ENCODE measurements at regions not wholly inside any gene's neighbourhood (a gene's known extent, or its start where the extent isn't known, plus 50 kb on each side); places are given as distances from the start of the nearest gene placed in this dataset.

DNA sequence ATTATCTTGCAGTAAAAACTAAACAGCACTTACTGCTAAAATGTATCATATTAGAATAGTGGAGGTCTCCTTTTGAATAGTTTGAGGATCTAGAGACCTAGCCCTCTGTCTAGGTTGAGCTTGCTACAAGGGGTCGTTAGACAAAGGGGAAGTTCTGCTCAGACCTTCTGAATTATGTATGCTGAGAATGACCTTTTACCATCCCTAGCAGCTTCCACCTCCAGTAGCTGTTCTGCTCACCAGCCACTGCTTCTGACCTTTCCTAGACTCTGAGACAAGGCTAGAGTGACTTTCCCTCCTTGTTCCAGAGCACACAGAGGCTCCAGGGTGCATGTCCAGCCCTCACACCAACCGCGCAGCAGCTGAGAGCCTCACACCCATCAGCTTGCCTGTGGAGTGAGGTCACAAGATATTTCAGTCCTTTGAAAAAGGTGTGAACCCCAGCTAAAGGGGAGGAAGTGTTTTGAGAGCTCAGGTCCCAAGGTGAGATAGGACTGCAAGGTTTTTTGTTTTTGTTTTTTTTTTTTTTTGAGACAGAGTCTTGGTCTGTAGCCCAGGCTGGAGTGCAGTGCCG, 289.3 kb upstream of the TNP1 start:
- DNase-seq, result no peak

DNA sequence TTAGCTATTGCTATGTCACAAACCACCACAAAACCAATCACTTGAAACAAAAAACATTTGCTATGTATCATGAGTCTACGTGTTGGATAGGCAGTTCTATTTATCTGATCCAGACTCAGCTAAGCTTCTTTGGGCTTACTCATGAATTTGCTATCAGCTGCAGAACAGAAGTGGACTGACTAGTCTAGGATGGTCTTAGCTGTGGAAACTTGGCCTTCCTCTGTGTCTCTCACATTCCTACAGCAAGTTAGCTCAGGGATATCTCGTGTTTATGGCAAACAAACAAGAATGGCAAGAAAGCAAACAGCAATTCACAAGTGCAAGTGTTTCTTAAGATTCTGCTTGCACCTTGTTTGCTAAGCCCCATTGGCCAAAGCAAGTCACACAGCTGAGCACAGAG, 288.0 kb upstream of the TNP1 start:
- peak; percentile 91 for DNase-seq

DNA sequence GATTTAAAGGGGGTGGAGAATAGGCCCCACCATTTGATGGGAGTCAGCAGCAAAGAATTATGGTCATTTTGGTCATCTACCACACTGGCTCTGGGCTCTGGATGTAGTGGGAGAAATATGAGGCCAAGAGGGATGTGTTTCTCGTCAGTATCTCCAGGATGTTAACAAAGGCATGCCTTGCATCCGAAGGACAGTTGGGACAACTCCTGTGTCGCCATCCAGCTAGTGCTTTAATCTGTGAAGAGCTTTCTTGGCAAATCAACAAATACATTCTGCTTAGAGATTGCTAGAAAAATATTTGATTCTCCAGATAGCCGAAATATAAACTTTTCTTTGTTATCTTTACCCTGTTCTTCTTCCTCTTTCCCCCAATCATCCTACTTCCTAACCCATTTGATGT, 287.1 kb upstream of the TNP1 start:
- DNase-seq, result no peak

DNA sequence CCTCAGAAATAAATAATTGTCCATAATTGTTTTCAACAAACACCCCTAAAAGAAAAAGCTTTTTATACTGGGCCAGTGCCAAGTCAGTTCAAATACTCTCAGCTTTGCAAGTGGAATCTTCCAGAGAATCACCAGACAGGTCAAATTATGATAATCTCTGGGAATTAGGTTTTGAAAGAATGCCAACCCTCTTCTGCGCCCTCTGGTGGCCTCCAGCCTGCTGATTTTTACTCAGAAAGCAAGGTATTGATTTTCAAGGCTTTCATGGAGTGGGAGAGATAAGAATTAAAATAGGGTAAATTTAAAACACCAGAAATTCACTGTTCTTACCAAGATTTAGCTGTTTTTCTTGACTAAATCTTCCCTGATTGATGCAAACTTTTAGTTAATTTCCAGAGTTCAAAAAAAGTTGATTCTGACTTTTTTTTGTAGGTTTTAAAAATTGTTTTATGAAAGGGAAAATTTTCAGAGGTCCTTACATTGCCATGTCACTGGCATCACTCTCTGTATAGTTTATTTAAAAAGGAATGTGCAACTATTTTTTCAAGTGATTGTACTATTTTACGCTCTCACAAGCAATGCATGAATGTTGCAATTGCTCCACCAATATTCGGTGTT, 282.9 kb upstream of the TNP1 start:
- DNase-seq, result peak; percentile 71

DNA sequence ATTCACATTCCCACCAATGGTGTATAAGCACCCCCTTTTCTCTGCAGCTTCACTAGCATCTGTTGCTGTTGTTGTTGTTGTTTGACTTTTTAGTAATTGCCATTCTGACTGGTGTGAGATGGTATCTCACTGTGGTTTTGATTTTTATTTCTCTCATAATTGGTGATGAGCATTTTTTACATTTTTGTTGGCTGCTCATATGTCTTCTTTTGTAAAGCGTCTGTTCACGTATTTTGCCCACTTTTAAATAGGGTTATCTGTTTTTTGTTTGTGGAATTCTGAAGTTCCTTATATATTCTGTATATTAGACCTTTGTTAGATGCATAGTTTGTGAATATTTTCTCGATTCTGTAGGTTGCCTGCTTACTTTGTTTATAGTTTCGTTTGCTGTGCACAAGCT, 278.4 kb upstream of the TNP1 start:
- no peak for DNase-seq

DNA sequence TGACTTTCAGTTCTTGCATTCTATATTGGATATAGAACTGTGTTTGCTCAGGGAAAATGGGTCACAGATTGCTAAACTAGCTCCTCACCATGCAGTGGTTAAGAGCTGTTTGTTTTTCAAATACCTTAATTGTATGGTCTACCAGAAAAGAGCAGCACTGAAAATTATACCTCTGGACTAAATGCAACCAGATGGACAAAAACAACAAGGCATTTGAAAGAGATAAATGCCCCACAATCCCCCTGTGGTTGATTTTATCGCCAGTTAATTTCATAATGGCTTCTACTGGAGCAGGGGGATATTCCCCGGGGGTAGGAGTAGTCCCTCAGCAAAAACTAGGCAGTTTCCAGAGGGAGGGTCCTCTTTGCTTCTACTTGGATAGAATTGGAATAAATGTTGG, 267.9 kb upstream of the TNP1 start:
- DNase-seq, result no peak

DNA sequence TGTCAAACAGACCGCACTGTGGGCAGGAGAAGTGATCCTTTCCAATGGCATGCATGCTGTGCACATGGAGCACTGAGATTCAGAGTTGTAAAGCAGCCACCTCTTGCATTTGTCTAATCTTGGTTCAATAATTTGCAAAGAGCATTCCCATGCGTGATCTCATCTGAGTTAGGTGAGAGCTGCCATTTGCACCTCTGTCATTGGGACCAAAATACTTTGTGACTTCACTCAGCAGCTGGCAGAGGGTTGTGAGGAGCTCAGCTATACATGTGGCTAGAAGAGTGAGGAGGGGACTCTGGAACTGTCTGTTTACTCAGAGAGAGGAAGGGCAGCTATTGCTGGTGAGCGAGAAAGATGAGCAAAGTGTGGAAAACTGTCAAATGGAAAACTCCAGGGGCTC, 265.1 kb upstream of the TNP1 start:
- no peak for DNase-seq

DNA sequence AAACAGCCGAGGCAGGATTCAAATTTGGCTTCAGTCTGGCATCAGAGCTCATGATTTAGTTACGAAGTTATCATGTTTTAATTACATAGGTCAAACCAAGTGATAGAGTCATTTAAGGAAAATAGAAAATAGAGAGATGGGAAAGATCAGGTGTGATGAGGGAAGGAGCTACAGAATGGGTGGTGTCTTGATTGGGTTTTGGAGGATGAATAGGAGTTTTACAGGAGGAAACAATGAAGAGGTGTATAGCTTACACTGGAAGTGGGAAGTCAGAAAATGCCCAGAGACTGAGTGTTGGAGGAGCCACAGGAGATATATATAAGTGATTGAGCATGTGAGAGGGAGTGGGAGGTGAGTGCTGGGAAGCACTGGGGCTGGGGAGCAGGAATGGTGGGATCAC, 264.2 kb upstream of the TNP1 start:
- DNase-seq, result no peak

DNA sequence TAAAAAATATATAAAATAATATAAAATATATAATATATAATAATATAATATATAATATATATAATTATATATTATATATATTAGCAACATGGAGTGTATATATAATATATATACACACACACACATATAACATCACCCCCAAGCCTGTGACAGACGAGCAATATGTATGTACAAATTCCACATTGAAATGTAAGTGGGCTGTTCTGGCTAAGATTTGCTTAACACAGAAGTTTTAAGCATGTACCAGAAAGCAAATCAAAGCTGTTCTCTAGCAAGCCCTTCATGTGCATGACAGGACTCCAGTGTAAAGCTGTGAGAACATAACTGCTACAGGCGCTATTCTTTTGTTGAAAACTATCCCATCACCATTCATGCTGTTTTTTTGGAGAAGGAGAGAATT, 261.7 kb upstream of the TNP1 start:
- no peak for DNase-seq

DNA sequence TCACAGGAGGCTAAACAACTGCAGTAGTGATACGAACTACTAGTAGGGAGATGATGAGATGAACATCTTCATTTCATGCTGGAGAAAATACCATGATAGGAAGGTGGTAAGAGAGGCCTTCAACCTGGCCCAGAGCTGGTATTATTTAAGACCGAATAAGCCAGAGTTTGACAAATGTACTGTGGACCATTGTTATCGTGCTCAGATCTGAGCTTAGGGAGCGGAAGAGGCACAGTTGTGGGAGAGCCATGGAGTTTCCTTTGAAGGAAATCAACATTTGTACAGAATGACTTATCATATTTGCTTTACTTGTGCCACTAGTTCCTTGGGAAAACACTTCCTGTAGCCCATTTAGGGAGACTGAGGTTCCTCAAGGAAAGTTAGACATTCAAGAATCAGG, 260.6 kb upstream of the TNP1 start:
- no peak for DNase-seq

DNA sequence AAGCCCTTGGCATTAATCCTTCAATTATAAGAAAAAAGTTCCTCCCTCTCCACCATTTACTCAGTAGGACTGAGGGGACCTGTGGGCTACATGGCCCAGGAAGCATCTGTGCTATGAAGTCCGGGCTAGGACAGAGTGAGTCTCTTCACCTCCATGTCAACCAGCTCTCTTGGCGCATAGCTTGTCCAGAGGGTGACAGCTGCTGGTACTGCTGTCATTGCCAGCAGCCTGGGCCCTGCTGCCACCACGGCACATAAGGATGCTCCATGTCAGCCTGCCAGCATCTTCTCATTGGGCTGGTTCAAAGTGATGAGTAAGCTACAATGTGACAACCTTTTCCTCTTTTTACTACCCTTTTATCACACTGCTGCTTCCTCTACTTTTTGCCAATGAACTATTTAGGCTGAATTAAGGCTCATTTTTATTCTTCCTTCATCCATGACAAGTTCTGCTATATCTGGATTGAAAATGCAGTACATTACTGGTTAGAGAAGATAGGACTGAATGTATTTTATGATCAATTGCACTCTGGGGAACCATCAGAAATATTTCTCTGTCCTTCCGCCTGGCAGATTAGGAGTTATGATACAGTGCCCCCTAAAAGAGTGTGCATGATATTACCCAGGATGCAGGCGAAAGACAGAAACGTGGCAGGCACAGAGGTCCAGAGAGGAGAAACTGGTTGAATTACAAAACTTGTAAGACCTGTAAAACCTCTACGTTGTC, 258.9 kb upstream of the TNP1 start:
- DNase-seq, result no peak

DNA sequence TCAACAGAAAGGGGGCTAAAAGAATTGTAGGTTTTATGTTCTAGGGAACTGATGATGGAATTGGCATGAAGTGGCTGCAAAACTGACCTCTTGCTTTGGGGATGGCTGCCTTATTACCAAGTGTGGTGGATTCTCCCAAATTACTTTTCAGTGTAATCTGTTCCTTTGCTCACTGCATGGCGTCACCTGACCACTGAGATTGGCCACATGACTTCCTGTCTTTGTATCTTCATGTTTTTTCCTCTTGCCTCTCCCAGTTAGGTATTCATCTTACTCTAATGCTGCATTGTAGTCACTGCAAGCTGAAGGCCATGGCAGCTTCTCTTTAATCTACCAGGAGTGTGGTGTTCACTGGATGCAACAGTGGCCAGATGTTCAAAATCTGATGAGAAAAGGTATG, 257.7 kb upstream of the TNP1 start:
- DNase-seq, result no peak

DNA sequence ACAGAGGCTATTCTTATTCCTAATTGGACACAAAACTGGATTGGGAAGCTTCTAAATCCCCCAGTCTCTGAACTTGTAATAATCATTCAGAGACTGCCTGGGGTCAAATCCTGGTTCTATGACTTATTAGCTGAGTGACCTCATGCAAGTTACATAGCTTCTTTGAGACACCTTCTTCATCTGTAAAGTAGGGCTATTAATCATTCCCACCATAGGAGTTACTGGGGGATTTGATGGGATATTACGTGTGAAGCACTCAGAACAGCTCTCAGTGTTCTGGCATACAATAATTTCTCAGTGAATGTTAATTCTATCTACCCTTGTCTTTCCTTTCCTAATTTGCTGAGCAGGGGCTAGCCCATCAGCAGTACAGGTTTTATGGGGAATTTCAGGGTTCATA, 256.7 kb upstream of the TNP1 start:
- no peak for DNase-seq

DNA sequence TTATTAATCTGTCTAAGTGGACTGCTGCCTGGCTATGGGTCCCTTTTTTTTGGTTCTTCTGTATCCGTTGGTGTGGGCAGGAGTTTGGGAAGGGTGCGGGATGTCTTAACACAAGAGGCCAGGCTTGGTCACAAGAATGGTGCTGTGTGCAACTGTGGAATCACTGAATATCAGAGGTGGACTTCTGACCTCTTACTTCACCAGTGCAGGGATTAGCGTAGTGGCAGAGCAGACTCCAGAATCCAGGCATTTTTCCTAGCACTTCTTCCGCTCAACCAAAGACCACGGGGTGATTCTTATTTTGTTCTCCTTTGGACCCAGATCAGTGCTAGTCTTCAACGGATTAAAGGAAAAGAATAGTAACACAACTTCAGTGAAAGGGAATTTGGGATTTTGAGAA, 254.3 kb upstream of the TNP1 start:
- no peak for DNase-seq

DNA sequence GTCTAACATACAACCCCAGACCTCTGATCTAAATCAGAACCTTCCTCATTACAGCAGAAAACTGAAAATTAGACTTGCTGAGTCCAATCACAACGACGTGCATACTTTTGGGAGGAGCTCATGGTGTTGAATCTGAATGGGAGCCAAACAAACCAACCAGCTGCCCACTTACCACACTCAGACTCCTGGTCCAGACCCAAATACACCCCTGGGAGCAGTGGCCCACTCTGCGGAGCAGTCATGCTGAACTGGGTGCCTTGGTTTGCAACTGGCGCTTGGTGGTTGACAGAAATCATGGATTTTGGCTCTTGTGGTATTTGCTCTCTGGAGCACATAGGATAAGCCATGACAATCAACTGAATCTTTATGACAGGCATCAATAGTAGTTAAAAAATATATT, 253.6 kb upstream of the TNP1 start:
- no peak for DNase-seq

DNA sequence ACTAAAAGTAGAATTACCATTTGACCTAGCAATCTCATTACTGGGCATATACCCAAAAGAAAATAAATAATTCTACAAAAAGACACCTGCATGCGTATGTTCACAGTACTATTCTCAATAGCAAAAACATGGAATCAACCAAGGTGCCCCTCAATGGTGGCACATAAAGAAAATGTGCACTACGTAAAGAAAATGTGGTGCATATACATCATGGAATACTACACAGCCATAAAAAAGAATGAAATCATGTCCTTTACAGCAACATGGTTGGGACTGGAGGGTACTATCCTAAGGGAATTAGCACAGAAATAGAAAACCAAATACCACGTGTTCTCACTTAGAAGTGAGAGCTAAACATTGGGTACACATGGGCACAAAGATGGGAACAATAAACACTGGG, 250.7 kb upstream of the TNP1 start:
- DNase-seq, result no peak

DNA sequence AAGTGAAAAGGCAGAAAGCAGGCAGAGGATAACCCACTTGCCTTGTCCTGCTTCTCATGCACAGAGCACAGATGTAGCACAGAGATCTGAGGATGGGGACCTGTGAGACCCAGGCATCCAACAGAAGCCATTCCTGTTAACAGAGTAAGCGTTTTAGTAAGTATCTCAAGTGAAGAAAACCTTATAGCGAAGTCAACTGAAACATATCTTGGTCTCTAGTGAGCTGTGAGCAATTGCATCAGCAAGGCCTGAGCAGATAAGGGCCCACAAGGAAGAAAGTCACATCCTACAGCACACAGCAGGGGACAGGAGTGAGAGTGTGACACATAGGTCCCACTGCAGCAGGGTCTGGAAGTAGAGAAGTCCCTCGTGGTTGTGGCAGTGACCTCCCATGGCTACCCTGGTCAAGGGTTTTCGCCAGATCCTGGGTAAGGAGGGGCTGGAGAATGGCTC, 248.7 kb upstream of the TNP1 start:
- DNase-seq, result peak; percentile 86

DNA sequence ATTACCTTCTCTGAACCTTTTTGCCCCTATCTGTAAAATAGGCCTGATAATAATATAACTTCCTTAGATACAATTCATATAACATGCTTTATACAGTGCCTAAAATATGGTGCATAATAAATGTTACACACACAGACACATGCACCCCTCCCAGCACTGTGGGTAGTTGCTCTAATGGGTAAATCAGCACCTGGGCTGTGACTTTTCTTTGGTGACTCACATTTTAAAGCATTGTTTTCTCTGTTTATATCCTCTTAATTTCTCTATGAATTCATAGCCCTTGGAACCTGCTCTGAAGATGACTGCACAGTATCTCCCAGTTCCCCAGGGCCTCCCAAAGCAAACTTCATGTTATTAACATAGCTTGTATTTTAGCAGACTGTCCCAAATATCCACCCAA, 248.2 kb upstream of the TNP1 start:
- DNase-seq, result peak; percentile 20

DNA sequence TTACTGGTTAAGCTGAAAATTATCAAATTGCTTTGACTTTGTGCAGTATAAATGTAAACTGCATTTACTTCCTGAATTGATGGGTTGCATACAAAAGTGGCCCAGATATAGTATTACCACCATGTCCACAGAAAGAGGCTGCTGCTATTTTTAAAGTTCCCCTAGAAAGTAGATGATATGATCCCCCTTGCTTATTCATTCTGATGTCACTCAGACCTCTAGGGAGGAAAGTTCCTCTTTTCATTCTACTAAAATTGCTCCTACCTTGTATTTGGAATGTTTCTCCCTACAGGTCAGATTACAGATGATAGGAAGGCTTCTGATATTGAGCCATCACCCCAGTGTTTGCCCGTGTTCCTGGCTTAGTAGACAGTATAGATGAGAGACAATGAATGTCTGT, 247.6 kb upstream of the TNP1 start:
- DNase-seq, result peak; percentile 60

DNA sequence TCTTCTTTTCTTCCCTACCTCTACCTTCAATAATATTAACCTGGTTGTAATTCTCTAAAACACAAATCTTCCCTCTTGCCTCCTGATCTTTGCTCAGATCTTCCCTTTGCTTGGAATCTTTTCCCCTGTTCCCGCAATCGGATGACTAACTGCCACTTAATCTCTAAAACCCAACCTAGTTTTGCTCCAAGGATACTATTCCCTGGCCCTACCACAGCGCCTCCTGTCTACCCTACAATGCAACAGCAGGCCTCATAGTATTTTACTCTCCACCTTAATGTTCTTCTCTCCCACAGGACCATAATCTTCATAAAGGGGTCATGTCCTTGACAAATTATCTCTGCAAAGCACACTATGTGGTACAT, 246.8 kb upstream of the TNP1 start:
- peak; percentile 29 for DNase-seq

DNA sequence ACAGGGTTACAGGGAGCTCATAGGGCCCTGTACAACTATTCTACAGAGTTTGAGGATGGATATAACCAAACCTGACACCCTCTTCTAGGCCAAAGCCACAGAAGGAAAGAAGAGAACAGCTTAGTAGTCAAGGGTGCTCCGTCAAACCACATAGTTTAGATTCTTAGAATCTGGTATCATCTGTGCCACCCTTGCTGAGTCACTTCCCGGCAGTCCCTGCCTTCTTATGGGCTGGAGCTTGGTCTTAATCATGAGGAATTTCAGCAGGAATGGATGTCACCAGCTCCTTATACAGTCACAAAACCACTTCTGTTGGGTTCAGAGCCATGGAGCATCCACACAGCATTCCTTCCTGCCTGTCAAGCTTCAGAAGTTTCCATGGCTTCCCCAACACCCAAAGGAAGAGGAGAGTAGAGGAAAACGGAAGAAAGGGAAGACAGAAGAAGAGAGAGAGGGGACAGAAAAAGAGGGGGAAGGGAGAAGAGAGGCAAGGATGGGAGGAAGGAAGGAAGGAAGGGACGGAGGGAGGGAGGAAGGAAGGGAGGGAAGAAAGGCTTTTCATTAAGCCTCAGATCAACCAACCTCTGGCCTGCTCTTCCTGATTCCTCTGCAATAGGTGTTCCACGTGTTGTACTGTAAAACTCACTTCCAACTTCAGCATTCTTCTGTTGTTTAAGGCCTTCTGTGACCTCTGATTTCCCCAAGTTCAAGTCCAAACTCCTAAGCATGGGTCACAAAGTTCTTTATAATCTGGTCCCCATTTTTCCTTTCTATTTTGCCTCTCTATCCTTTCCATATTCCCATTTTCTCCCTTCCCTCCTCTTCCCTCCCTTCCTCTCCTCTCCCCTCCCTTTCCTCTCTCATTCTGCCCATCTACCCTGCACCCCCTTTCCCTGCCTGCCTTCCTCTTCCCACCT, 246.1 kb upstream of the TNP1 start:
- DNase-seq, result peak; percentile 76

DNA sequence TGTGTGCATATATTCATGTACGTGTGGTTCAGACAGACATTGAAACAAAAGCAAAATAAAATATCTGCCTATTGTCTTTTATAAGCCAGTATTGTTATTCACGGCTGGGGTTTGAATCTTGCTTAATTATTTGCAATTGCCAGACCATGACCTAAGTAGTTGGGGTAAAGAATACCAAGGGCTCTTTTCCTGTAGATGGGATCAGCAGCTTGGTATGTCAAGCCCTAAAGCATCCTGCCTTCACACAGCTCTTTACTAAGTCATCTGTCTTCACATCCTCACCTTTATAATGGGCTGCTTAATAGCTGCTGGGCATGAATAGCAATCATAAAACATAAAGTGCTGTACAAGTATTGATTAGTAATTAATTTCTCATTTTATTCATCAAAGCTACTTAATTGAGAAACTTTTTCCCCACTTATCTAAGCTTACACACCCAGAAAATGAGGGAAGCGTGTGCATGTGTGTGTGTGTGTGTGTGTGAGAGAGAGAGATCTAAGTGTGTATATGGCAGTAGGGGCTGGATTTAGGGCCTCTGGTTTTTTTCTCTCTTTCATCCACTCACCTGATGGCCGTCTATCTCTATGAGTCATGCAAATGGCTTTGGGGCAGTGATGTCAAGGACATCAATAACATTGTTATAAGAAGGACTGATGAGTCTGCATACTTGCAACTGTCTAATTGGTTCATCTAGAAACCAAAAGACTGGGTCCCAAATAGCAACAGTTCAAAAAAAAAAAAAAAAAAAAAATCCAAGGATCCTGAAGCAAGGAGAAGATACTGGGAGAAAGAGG, 244.1 kb upstream of the TNP1 start:
- no peak for DNase-seq

DNA sequence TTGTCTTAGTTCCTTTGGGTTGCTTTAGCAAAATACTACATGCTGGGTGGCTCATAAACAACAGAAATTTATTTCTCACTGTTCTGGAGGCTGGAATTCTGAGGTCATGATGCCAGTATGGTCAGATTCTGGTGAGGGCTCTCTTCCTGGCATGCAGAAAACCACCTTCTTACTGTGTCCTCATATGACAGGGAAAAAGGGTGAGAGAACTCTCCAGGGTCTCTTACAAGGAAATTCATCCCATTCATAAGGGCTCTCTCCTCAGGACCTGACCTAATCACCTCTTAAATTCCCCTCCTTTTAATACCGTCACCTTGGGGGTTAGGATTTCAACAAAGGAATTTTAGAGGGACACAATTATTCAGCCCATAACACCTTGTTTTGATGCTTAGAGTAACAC, 243.1 kb upstream of the TNP1 start:
- no peak for DNase-seq
